Activated CD8-positive, alpha-beta T cell treated with anti-CD3 and anti-CD28 coated beads, Interleukin-2, amount 10 ng/mL, durations not matched to agents 7 days and 5 days (primary cell): ENCODE measurements at regions not wholly inside any gene's neighbourhood (a gene's known extent, or its start where the extent isn't known, plus 50 kb on each side); places are given as distances from the start of the nearest gene placed in this dataset.
"Not testable (repeated sequence)": the region's sequence is repeated elsewhere in the genome, so short reads cannot be mapped to it uniquely, and the experiment has no call there.

Experiments
- ATAC-seq: fragments of 150-1000 bp; cut with Tn5 transposase; one replicate; pipeline ENCODE4 v1.10.0; 2021; ENCODE audit warnings: moderate library complexity
- CTCF ChIA-PET: fragments of 350-600 bp; sonication (Branson Sonifier 250); formaldehyde crosslinking; loops from one replicate; lab custom pipeline; 2021; ENCODE audit warnings: antibody characterized with exemption; lab: Charles Lee
- POLR2A ChIA-PET: fragments of 350-600 bp; sonication (Branson Sonifier 250); formaldehyde crosslinking; loops from one replicate; lab custom pipeline; 2021; ENCODE audit warnings: antibody characterized with exemption; lab: Charles Lee
- DNase-seq: peaks from one replicate; pipeline ENCODE4 v3.0.0-alpha.2; 2020
- H3K27ac Mint-ChIP-seq: one replicate; pipeline ENCODE4 v1.8.0; 2021; ENCODE audit warnings: mild to moderate bottlenecking, mixed read lengths
- H3K27me3 Mint-ChIP-seq: one replicate; pipeline ENCODE4 v1.8.0; 2021; ENCODE audit warnings: low read depth, mixed read lengths
- H3K36me3 Mint-ChIP-seq: one replicate; pipeline ENCODE4 v1.8.0; 2021; ENCODE audit warnings: low read depth, mixed read lengths
- H3K4me1 Mint-ChIP-seq: one replicate; pipeline ENCODE4 v1.8.0; 2021; ENCODE audit warnings: low read depth, mixed read lengths
- H3K4me3 Mint-ChIP-seq: one replicate; pipeline ENCODE4 v1.8.0; 2021; ENCODE audit warnings: mild to moderate bottlenecking, mixed read lengths
- H3K9me3 Mint-ChIP-seq: one replicate; pipeline ENCODE4 v1.8.0; 2022; ENCODE audit warnings: mixed read lengths; ENCODE audit not compliant: insufficient read depth

DNA sequence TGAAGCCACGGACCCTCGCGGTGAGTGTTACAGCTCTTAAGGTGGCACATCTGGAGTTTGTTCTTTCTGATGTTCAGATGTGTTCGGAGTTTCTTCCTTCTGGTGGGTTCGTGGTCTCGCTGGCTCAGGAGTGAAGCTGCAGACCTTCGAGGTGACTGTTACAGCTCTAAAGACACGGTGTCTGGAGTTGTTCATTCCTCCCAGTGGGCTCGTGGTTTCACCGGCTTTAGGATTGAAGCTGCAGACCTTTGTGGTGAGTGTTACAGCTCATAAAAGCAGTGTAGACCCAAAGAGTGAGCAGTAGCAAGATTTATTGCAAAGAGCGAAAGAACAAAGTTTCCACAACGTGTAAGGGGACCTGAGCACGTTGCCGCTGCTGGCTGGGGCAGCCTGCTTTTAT is 313.7 kb upstream of the MAGI2 start:
- H3K27me3 Mint-ChIP-seq, ATAC-seq, POLR2A ChIA-PET, H3K27ac Mint-ChIP-seq, H3K4me3 Mint-ChIP-seq, CTCF ChIA-PET, H3K4me1 Mint-ChIP-seq, H3K36me3 Mint-ChIP-seq, DNase-seq, H3K9me3 Mint-ChIP-seq: not testable (repeated sequence)

DNA sequence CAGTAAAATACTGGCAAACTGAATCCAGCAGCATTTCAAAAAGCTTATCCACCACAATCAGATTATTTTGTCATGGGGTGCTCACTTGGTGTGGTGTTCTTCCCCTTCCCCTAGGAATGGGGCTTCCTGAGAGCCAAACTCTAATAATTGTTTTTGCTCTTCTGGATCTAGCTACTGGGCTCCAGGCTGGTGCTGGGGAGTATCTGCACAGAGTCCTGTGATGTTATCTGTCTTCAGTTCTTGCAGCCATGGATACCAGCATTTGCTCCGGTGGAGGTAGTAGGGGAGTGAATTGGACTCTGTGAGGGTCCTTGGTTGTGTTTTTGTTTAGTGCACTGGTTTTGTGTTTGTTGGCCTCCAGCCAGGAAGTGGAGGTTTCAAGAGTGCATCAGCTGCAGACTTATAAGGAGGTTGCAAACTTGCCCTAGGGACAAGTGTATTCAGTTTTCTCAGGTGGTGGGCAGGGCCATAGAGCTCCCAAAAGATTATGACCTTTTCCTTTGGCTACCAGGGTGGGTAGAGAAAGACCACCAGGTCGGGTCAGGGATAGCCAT is 308.5 kb upstream of the MAGI2 start:
- H3K4me1 Mint-ChIP-seq = no peaks in the 10 kb centered on the region
- ChIA-PET CTCF (no interaction called here), POLR2A (no interaction called here)
- H3K27ac Mint-ChIP-seq = no peak overlapping the region
- DNase-seq (no peak), ATAC-seq (no peak)
- no peaks in the 10 kb centered on the region for H3K9me3 Mint-ChIP-seq
- no peaks in the 10 kb centered on the region for H3K36me3 Mint-ChIP-seq
- no peak overlapping the region for H3K4me3 Mint-ChIP-seq
- H3K27me3 Mint-ChIP-seq = no peaks in the 10 kb centered on the region

DNA sequence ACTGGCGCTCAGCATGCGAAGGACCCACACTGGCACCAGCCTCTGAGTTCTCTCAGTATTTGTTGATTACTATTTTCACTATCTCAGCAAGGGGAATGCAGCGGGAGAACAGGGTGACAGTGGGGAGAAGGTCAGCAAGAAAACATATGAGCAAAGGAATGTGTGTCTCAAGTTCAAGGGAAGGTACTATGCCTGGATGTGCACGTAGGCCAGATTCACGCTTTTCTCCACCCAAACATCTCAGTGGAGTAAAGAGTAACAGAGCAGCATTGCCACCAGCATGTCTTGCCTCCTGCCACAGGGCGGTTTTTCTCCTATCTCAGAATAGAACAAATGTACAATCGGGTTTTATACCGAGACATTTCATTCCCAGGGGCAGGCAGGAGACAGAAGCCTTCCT is 297.5 kb upstream of the MAGI2 start:
- CTCF ChIA-PET, ATAC-seq, POLR2A ChIA-PET, H3K27ac Mint-ChIP-seq, H3K4me1 Mint-ChIP-seq, H3K4me3 Mint-ChIP-seq, H3K9me3 Mint-ChIP-seq, DNase-seq, H3K27me3 Mint-ChIP-seq, H3K36me3 Mint-ChIP-seq: not testable (repeated sequence)

DNA sequence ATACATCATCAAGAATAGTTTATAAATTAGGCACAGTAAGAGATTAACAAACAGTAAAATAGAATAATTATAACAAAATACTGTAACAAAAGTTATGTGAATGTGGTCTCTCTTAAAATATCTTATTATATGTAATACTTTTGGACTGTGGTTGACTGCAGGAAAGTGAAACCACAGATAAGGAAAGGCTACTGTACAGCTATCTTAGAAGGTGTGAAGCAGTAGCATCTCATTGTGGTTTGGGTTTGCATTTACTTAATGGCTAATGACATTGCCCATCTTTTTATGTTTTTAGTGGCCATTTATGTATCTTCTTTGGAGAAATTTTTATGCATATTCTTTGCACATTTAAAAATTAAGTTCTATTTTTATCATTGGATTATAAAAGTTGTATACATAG is 296.4 kb upstream of the MAGI2 start:
- H3K4me1 Mint-ChIP-seq = no peaks in the 10 kb centered on the region
- CTCF ChIA-PET = no interaction called here
- POLR2A ChIA-PET = no interaction called here
- DNase-seq (no peak), ATAC-seq (no peak)
- peaks cover 2% of the 10 kb centered on the region for H3K27me3 Mint-ChIP-seq
- no peaks in the 10 kb centered on the region for H3K9me3 Mint-ChIP-seq
- no peaks in the 10 kb centered on the region for H3K36me3 Mint-ChIP-seq
- H3K27ac Mint-ChIP-seq = no peak overlapping the region
- no peak overlapping the region for H3K4me3 Mint-ChIP-seq

DNA sequence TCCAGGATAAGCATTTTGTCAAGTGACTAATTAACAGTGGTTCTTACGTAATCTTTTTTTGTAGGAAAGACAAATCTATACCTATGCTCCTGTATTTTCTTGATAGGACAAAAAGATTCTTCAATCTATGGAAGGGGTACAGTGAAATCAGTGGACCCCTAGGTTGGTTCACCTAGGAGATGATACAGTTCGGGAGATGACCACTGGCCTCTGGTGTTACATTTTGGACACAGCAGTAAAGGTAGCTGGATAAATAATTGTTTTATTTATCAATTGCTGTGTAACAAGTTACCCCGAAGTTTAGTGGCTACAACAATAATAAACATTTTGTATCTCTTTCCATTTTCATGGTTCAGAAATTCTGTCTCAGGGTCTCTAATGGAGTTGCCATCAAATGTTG is 288.2 kb upstream of the MAGI2 start:
- no peaks in the 10 kb centered on the region for H3K36me3 Mint-ChIP-seq
- H3K9me3 Mint-ChIP-seq = no peaks in the 10 kb centered on the region
- H3K4me1 Mint-ChIP-seq = no peaks in the 10 kb centered on the region
- DNase-seq (no peak), ATAC-seq (no peak)
- ChIA-PET CTCF (no interaction called here), POLR2A (no interaction called here)
- no peak overlapping the region for H3K4me3 Mint-ChIP-seq
- H3K27ac Mint-ChIP-seq = no peak overlapping the region
- no peaks in the 10 kb centered on the region for H3K27me3 Mint-ChIP-seq

DNA sequence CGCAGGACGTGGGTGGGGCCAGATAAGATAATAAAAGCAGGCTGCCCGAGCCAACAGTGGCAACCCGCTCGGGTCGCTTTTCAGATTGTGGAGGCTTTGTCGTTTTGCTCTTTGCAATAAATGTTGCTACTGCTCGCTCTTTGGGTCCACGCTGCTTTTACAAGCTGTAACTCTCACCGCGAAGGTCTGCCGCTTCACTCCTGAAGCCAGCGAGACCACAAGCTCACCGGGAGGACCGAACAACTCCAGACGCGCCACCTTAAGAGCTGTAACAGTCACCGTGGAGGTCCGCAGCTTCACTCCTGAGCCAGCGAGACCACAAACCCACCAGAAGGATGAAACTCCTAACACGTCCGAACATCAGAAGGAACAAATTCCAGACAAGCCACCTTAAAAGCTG is 286.6 kb upstream of the MAGI2 start:
- no peaks in the 10 kb centered on the region for H3K9me3 Mint-ChIP-seq
- no peak for ATAC-seq
- POLR2A ChIA-PET = no interaction called here

DNA sequence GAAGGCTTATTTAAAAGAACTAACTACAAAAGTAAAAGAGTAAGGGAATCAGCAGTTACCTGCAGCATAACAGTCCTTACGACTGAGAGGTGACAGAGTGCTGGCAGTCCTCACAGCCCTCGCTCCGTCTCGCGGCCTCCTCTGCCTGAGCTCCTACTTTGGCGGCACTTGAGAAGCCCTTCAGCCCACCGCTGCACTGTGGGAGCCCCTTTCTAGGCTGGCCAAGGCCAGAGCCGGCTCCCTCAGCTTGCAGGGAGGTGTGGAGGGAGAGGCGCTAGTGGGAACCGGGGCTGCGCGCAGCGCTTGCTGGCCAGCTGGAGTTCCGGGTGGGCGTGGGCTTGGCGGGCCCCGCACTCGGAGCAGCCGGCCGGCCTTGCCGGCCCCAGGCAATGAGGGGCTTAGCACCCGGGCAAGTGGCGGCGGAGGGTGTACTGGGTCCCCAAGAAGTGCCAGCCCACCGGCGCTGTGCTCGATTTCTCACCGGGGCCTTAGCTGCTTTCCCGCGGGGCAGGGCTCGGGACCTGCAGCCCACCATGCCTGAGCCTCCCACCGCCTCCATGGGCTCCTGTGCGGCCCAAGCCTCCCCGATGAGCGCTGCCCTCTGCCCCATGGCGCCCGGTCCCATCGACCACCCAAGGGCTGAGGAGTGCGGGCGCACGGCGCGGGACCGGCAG is 285.7 kb upstream of the MAGI2 start:
- H3K4me1 Mint-ChIP-seq, H3K36me3 Mint-ChIP-seq, ATAC-seq, POLR2A ChIA-PET, H3K27ac Mint-ChIP-seq, DNase-seq, CTCF ChIA-PET, H3K9me3 Mint-ChIP-seq, H3K4me3 Mint-ChIP-seq, H3K27me3 Mint-ChIP-seq: not testable (repeated sequence)

More for the DNA sequence above, 286.6 kb upstream of the MAGI2 start:
- Mint-ChIP-seq H3K27me3 (no peaks in the 10 kb centered on the region), H3K36me3 (no peaks in the 10 kb centered on the region), H3K4me3 (no peak overlapping the region), H3K4me1 (no peaks in the 10 kb centered on the region), H3K27ac (no peak overlapping the region)
- CTCF ChIA-PET = no interaction called here
- DNase-seq = no peak

DNA sequence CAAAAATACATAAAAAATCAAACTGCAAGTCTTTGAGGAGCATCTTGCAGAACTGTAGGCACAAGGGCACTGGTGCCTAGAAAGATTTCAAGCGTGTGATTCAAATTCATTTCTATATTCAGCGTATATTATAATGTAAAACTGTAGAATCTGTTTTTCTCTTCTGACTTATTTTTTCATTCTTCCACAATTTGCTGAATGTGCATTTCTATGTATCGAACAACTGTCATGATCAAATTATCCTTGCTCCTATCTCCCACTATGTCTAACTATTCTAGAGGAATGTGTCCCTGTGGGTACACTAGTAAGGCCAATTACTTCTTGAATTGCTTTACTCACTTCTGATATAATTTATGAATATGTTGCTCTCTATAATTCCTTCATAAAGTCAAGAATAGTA is 283.0 kb upstream of the MAGI2 start:
- Mint-ChIP-seq H3K4me3 (no peak overlapping the region), H3K27ac (no peak overlapping the region), H3K36me3 (no peaks in the 10 kb centered on the region), H3K9me3 (peaks cover 16% of the 10 kb centered on the region), H3K4me1 (no peaks in the 10 kb centered on the region), H3K27me3 (no peaks in the 10 kb centered on the region)
- no peak for DNase-seq
- ATAC-seq = no peak
- POLR2A ChIA-PET = no interaction called here
- CTCF ChIA-PET = no interaction called here

DNA sequence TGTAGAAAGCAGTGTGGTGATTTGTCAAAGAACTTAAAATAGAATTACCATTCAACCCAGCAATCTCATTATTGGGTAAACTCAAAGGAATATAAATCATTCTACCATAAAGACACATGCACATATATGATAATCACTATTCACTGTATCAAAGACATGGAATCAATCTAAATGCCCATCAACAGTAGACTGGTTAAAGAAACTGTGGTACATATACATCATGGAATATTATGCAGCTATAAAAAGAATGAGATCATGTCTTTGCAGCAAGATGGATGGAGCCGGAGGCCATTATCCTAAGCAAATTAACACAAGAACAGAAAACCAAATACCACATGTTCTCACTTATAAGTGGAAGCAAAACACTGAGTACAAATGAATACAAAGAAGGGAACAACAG is 281.5 kb upstream of the MAGI2 start:
- H3K4me3 Mint-ChIP-seq = no peak overlapping the region
- no peaks in the 10 kb centered on the region for H3K27me3 Mint-ChIP-seq
- no peaks in the 10 kb centered on the region for H3K36me3 Mint-ChIP-seq
- ATAC-seq (no peak), DNase-seq (no peak)
- POLR2A ChIA-PET = no interaction called here
- H3K4me1 Mint-ChIP-seq = no peaks in the 10 kb centered on the region
- peaks cover 20% of the 10 kb centered on the region for H3K9me3 Mint-ChIP-seq
- CTCF ChIA-PET = no interaction called here
- no peak overlapping the region for H3K27ac Mint-ChIP-seq

DNA sequence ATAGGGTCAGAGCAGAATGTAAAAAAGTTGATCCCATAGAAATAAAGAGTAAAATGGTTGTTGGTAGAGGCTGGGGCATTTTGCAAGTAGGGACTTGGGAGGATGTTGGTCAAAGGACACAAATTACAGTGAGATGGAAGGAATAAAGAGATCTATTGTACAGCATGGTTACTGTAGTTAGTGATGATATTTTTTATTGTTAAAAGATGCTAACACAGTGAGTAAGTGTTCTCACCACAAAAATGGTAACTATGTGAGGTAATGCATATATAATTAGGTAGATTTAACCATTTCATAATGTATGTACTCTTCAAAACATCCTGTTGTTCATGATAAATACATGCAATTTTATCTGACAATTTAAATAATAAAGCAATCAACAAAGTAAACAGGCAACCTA is 280.7 kb upstream of the MAGI2 start:
- ATAC-seq = no peak
- peaks cover 20% of the 10 kb centered on the region for H3K9me3 Mint-ChIP-seq
- DNase-seq = no peak
- H3K4me1 Mint-ChIP-seq = no peaks in the 10 kb centered on the region
- no peak overlapping the region for H3K27ac Mint-ChIP-seq
- no peaks in the 10 kb centered on the region for H3K36me3 Mint-ChIP-seq
- H3K4me3 Mint-ChIP-seq = no peak overlapping the region
- ChIA-PET POLR2A (no interaction called here), CTCF (no interaction called here)
- H3K27me3 Mint-ChIP-seq = no peaks in the 10 kb centered on the region

DNA sequence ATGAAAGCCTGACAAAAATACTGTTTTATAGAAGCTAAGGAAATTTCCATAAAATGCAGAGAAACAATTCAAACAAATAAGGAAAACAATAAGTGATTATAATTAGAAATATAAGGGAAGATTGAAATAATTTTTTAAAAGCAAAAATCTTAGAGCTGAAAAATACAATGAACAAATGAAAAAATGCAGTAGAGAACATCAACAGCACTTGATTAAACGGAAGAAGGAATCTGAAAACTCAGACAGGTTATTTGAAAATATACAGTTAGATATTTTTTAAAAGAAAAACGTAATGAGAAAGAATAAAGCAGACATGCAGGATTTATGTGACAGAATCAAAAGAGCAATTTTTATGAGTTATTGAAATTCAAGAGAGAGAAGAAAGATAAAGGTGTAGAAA is 279.1 kb upstream of the MAGI2 start:
- Mint-ChIP-seq H3K4me3 (no peak overlapping the region), H3K27ac (no peak overlapping the region), H3K36me3 (no peaks in the 10 kb centered on the region), H3K27me3 (no peaks in the 10 kb centered on the region), H3K4me1 (no peaks in the 10 kb centered on the region), H3K9me3 (peaks cover 20% of the 10 kb centered on the region)
- DNase-seq (no peak), ATAC-seq (no peak)
- ChIA-PET POLR2A (no interaction called here), CTCF (no interaction called here)

DNA sequence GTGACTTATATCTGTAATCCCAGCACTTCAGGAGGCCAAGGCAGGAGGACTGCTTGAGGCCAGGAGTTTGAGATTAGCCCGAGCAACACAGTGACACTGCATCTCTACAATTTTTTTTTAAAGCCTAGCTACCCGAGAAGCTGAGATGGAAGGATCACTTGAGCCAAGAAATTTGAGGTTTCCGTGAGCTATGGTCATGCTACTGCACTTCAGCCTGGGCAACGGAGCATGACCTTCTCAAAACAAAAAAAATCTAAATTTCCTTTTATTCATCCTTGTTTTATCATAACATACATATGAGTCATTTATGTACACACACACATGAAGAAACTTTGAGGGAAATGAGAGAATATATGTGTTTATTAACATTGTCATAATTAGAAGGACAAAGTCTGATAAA is 277.5 kb upstream of the MAGI2 start:
- Mint-ChIP-seq H3K4me1 (no peaks in the 10 kb centered on the region), H3K9me3 (peaks cover 20% of the 10 kb centered on the region), H3K27me3 (no peaks in the 10 kb centered on the region), H3K27ac (no peak overlapping the region), H3K36me3 (no peaks in the 10 kb centered on the region), H3K4me3 (no peak overlapping the region)
- ChIA-PET CTCF (no interaction called here), POLR2A (no interaction called here)
- DNase-seq = no peak
- ATAC-seq = no peak
